ENCODE measurements at regions not wholly inside any gene's neighbourhood (a gene's known extent, or its start where the extent isn't known, plus 50 kb on each side); places are given as distances from the start of the nearest gene placed in this dataset.

- no peak for DNase-seq (ENCODE audit: low spot score)
- ATAC-seq, result no peak
- CTCF ChIA-PET, result interaction anchor here (0.7 kb wide), 1 partner anchor 313 kb away, joined by 3 read pairs; no protein-coding TSS in a partner anchor
- no peaks in the 10 kb centered on the region for H3K27me3 Mint-ChIP-seq (ENCODE audit: low read depth)
- POLR2A ChIA-PET, result no interaction called here
- H3K36me3 Mint-ChIP-seq, result no peaks in the 10 kb centered on the region
- no peak overlapping the region for H3K4me3 Mint-ChIP-seq
- TF ChIP-seq MLX (CRISPR knock-in tag; IDR thresholded peaks at IDR 0.05) (no peak), GTF2I (CRISPR knock-in tag; conservative IDR thresholded peaks at IDR 0.05) (no peak), MYBL2 (CRISPR knock-in tag; IDR thresholded peaks at IDR 0.05) (no peak), ZNF281 (CRISPR knock-in tag; IDR thresholded peaks at IDR 0.05) (no peak), NR1H2 (CRISPR knock-in tag; IDR thresholded peaks at IDR 0.05) (no peak), PREB (CRISPR knock-in tag; IDR thresholded peaks at IDR 0.05; ENCODE audit: borderline replicate concordance) (no peak), ZBTB21 (CRISPR knock-in tag; IDR thresholded peaks at IDR 0.05; ENCODE audit: borderline replicate concordance) (no peak), TEAD1 (CRISPR knock-in tag; IDR thresholded peaks at IDR 0.05) (no peak), RORB (CRISPR knock-in tag; IDR thresholded peaks at IDR 0.05) (no peak), NR3C1 (CRISPR knock-in tag; conservative IDR thresholded peaks at IDR 0.05; ENCODE audit: low read depth) (no peak), ESRRA (CRISPR knock-in tag; IDR thresholded peaks at IDR 0.05; ENCODE audit: borderline replicate concordance) (no peak), OVOL2 (CRISPR knock-in tag; IDR thresholded peaks at IDR 0.05; ENCODE audit: borderline replicate concordance) (no peak)
- TF ChIP-seq, protein P1, sequence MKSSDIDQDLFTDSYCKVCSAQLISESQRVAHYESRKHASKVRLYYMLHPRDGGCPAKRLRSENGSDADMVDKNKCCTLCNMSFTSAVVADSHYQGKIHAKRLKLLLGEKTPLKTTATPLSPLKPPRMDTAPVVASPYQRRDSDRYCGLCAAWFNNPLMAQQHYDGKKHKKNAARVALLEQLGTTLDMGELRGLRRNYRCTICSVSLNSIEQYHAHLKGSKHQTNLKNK (CRISPR knock-in tag; IDR thresholded peaks at IDR 0.05), result no peak
- TF ChIP-seq, protein P2, sequence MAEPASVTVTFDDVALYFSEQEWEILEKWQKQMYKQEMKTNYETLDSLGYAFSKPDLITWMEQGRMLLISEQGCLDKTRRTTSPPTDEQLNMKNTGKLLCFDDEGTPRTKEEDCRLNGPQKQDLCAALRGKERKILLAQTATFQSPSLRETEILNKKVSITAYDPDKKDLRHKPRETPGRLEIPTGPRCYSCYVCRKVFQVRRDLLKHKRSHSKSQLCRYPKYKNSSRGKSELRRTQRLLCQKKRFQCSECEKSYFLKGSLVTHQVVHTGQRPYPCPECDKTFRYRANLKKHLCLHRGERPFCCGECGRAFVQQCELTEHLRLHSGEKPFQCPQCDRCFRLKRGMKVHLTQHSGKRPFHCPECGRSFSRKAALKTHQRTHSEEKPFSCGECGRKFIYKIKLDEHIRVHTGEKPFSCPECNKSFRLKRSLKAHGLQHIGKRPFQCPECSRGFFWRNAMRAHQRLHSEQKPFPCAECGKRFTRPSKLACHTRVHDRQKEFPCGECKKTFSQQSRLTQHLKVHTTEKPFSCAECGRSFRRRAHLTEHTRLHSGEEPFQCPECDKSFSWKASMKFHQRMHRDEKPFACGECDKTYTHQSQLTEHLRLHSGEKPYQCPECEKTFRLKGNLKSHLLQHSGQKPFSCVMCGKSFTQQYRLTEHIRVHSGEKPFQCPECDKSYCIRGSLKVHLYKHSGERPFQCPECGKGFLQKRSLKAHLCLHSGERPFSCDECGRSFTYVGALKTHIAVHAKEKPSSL (CRISPR knock-in tag; conservative IDR thresholded peaks at IDR 0.05), result no peak
- H3K27ac Mint-ChIP-seq, result no peak overlapping the region
- H3K9me3 Mint-ChIP-seq, result no peaks in the 10 kb centered on the region
- peaks cover 5% of the 10 kb centered on the region; the same call in 1 of the 2 replicates for H3K4me1 Mint-ChIP-seq
Measured at GRCh38 chr2:14304326-14304725, 328.2 kb upstream of the LRATD1 start.

DNA sequence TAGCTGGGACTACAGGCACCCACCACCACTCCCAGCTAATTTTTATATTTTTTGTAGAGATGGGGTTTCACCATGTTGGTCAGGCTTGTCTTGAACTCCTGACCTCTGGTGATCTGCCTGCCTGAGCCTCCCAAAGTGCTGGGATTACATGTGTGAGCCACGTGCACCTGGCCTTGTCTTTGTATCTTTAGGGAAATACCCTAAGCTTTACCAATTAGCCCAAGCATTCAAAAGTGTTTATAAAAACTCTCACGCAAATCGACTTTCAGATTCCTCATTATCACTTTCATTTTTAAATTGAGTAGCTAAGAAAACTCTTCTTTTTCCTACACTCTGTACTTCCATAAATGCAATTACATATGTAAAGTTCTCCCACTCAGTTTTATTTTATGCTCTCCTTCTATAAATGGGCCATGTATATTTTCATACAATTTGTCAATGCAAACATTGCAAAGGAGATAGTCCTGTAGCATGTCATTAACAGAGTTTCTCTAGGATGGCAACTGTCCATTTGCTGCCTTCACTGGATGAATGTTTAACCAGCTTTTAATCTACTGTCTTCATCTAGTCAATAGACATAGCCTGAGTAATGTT, 326.2 kb upstream of the LRATD1 start:
- DNase-seq (ENCODE audit: low spot score) (no peak), ATAC-seq (no peak)
- Mint-ChIP-seq H3K4me3 (no peak overlapping the region), H3K27me3 (ENCODE audit: low read depth) (no peaks in the 10 kb centered on the region), H3K36me3 (no peaks in the 10 kb centered on the region), H3K4me1 (peaks cover 7% of the 10 kb centered on the region; the same call in 1 of the 2 replicates), H3K27ac (no peak overlapping the region), H3K9me3 (peaks cover 4% of the 10 kb centered on the region)
- POLR2A ChIA-PET, result no interaction called here
- CTCF ChIA-PET, result no interaction called here
- TF ChIP-seq, protein P3, sequence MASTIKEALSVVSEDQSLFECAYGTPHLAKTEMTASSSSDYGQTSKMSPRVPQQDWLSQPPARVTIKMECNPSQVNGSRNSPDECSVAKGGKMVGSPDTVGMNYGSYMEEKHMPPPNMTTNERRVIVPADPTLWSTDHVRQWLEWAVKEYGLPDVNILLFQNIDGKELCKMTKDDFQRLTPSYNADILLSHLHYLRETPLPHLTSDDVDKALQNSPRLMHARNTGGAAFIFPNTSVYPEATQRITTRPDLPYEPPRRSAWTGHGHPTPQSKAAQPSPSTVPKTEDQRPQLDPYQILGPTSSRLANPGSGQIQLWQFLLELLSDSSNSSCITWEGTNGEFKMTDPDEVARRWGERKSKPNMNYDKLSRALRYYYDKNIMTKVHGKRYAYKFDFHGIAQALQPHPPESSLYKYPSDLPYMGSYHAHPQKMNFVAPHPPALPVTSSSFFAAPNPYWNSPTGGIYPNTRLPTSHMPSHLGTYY (CRISPR knock-in tag; IDR thresholded peaks at IDR 0.05), result no peak
- TF ChIP-seq ZNF232 (CRISPR knock-in tag; IDR thresholded peaks at IDR 0.05) (no peak), TP53 (CRISPR knock-in tag; IDR thresholded peaks at IDR 0.05) (no peak), NR2C2 (CRISPR knock-in tag; IDR thresholded peaks at IDR 0.05) (no peak), JAZF1 (CRISPR knock-in tag; IDR thresholded peaks at IDR 0.05) (no peak), ZNF423 (CRISPR knock-in tag; IDR thresholded peaks at IDR 0.05) (no peak), OVOL2 (CRISPR knock-in tag; IDR thresholded peaks at IDR 0.05; ENCODE audit: borderline replicate concordance) (no peak), ZSCAN18 (CRISPR knock-in tag; IDR thresholded peaks at IDR 0.05) (no peak)
- TF ChIP-seq, protein P4, sequence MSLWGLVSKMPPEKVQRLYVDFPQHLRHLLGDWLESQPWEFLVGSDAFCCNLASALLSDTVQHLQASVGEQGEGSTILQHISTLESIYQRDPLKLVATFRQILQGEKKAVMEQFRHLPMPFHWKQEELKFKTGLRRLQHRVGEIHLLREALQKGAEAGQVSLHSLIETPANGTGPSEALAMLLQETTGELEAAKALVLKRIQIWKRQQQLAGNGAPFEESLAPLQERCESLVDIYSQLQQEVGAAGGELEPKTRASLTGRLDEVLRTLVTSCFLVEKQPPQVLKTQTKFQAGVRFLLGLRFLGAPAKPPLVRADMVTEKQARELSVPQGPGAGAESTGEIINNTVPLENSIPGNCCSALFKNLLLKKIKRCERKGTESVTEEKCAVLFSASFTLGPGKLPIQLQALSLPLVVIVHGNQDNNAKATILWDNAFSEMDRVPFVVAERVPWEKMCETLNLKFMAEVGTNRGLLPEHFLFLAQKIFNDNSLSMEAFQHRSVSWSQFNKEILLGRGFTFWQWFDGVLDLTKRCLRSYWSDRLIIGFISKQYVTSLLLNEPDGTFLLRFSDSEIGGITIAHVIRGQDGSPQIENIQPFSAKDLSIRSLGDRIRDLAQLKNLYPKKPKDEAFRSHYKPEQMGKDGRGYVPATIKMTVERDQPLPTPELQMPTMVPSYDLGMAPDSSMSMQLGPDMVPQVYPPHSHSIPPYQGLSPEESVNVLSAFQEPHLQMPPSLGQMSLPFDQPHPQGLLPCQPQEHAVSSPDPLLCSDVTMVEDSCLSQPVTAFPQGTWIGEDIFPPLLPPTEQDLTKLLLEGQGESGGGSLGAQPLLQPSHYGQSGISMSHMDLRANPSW (CRISPR knock-in tag; conservative IDR thresholded peaks at IDR 0.05; ENCODE audit: low read depth), result no peak
- TF ChIP-seq, protein P5, sequence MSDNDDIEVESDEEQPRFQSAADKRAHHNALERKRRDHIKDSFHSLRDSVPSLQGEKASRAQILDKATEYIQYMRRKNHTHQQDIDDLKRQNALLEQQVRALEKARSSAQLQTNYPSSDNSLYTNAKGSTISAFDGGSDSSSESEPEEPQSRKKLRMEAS (CRISPR knock-in tag; IDR thresholded peaks at IDR 0.05), result no peak

All from WTC11 (cell line).